HG03196 (cell line): ENCODE measurements at regions not wholly inside any gene's neighbourhood (a gene's known extent, or its start where the extent isn't known, plus 50 kb on each side); places are given as distances from the start of the nearest gene placed in this dataset.

Experiments used
- ATAC-seq: cut with Tn5 transposase; IDR thresholded peaks from one replicate; pipeline ENCODE4 v1.9.1; 2021; ENCODE audit not compliant: unreplicated experiment

GRCh38 chr10:78184851-78185692 lies 151.4 kb downstream of the RPS24 start:
- no peak for ATAC-seq

GRCh38 chr10:78185693-78186055 lies 152.0 kb downstream of the RPS24 start:
- no peak for ATAC-seq

DNA sequence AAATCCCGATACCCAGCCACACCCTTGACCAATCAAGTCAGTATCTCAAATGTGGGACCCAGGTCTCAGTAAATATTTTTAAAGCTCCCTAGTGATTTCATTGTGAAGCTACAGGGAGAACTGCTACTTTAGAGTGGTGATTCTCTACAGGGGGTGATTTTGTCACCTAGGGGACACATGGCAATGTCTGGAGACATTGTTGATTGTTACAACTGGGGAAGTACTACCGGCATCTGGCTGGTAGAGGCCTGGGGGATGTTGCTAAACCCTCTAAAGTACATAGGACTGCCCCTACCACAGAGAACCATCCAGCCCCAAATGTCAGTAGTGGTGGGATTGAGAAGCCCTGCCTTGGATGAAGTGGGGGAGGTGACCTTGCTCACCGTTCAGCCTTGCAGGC lies 152.9 kb downstream of the RPS24 start:
- ATAC-seq, result no peak

DNA sequence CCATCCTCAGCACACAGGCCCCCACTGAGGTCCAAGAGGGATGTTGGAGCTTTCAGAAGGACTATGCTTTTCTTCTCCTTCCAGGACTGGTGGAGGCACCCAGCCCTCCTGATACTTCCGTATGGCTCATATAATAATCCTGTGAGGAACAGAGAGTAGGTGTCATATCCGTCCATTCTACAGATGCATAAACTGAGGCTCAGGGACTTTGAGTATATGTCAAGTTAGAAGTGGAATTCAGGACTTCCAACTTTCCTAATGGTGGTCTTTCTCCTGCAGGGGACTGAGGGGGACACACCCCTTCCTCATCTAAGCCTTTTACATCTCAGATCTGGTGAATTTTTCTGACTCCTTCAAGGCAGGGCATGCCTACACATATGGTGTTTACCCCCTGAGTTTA lies 153.7 kb downstream of the RPS24 start:
- no peak for ATAC-seq

- no peak for ATAC-seq
These were observed 154.8 kb downstream of the RPS24 start for GRCh38 chr10:78188446-78188845.

GRCh38 chr10:78190051-78190825 lies 156.6 kb downstream of the RPS24 start:
- ATAC-seq, result no peak

- ATAC-seq, result no peak
These were observed 157.6 kb downstream of the RPS24 start for GRCh38 chr10:78191301-78191700.

DNA sequence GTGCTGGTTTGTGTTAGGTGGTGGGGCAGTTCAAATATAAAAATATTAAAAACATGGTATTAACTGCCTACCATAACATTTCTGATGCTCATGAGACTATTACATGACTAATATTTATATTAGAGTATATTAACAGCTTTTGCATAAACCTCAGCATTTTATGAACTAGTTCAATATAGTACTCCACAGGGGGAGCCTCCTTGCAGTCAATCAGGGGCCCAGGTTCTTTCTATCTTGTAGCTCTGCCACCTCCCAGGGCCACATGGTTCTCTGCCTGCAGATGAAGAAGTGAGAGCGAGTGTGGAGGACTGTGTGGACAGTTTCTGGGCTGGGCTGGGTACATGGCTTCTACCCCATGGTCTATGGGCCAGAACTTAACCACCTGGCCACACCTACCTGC lies 159.5 kb downstream of the RPS24 start:
- no peak for ATAC-seq

- ATAC-seq, result no peak
These were observed 160.4 kb downstream of the RPS24 start for GRCh38 chr10:78194050-78194449.

GRCh38 chr10:78194539-78195402 lies 161.1 kb downstream of the RPS24 start:
- ATAC-seq, result no peak

DNA sequence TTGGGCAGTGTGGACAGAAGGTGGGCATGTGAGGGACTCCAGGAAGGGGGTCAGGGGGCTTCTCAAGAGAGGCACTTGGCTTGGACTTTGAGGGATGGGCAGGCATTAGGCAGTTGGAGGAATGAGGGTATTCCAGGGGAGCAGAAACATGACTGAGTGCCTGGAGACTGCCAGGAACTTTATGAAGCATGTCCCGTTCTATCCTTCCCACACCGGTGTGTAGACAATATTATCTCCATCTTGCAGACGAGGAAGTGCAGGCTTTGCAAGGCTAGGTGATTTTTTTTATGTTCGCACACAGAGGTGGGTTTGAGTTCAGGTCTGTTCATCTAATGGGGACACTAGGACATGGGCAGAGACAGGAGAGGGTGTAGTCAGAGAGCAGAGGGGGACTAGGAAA lies 162.7 kb downstream of the RPS24 start:
- ATAC-seq, result no peak

- ATAC-seq, result no peak
These were observed 163.3 kb downstream of the RPS24 start for GRCh38 chr10:78196964-78197363.

DNA sequence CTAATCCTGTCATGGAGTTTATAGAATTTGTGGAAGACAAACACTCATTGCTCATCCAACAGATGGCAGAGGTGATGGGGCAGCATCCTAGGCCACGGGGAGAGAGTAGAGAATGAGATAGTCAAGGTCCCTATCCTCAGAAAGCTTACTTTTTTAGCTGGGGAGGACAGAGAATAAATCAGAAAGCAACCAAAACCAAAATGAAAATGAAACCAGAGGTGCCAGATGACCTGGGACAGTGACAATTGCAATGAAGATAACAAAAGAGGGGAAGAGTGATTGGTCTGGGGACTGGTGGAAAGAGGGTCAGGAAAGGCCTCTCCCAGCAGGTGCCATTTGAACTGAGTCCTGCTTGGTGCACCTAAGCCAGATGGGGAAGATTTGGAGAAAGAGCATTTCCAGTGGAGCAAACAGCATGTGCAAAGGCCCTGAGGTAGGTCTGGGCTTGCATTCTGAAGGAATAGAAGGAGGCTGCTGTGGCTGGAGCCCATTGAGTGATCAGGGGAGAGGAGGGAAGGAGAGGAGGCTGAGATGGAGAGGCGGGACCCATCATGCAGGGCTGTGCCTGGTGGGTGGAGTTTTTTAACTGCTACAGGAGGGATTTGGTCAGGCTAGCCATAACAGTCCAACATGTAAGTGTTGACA lies 164.1 kb downstream of the RPS24 start:
- no peak for ATAC-seq

DNA sequence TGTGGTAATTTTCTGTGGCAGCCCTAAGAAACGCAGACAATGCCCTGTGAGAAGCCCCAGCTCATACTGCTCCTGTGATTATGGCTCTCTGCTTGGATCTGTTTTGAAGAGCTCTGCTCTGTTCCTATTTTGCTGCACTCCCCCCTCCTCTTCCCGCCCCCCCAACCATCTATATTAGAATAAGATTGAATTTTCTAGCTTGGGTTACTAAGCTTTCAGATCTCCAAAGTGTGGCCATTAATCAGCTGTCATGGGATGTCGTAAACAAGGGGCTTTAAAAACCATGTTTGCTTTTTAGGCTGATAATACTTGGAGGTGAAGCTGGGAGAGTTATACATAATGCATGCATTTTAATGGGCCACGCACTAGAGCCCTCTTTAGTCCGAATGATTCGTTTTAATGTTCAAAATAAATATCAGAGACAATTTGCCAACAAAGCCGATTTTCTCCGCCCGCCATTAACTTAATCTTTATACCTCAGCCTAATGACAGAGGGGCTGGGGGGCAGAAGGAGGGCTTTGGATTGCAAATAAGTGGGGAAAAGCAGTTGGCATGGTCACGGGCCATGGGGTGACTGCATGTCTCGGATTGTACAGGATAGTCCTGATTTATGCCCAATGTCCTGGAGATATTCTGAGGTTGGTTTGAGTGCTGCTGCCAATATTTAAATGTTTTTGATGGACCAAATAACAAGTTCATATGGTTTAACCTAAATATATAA lies 165.5 kb downstream of the RPS24 start:
- ATAC-seq, result no peak

DNA sequence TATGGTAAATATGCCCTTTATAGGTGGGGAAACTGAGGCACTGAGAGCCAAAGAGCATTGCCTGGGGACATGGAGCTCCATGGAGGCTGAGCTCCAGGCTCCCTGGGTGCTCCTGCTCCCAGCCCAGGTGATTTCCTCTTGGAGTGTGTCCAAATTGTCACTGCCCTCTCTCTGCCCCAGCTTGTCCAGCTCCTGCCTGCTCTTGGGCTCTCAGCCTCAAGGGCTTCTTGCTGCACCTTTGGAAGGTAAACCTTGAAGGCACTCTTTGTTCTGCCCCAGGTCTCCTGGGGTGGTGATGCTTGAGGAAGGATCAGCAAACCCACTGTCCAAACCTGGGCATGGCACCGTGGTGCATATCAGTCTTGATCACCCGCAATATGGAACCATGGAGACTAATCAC lies 166.1 kb downstream of the RPS24 start:
- ATAC-seq, result no peak

GRCh38 chr10:78200686-78201085 lies 167.0 kb downstream of the RPS24 start:
- no peak for ATAC-seq

DNA sequence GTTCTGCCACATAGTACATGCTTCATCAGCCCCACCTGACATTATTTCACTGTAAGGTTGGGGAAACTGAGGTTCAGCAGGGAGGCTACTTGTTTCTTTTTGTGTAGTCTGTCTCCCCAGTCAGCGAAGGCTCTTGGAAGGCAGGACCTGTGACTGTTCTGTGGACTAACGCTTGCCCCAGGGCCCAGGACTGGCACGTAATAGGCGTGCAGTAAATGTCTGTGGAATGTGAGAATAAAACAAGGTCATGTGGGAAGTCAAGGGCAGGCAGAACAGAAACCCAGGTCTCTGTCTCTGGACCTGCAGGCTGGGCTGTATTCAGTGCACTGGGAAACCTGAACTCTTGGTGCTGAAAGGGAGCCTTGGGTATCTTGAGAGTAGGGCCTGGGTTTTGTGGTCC lies 168.7 kb downstream of the RPS24 start:
- ATAC-seq, result no peak

- no peak for ATAC-seq
These were observed 170.5 kb downstream of the RPS24 start for GRCh38 chr10:78203915-78204818.

- no peak for ATAC-seq
These were observed 171.9 kb downstream of the RPS24 start for GRCh38 chr10:78205457-78206016.
